Endothelial cell (in vitro differentiated cells): ENCODE measurements at regions not wholly inside any gene's neighbourhood (a gene's known extent, or its start where the extent isn't known, plus 50 kb on each side); places are given as distances from the start of the nearest gene placed in this dataset.

ENCODE experiments used
- DNase-seq: peaks from one replicate; pipeline ENCODE4 v3.0.0; 2021; ENCODE audit warnings: low spot score
- H3K27ac Mint-ChIP-seq: one replicate; pipeline ENCODE4 v1.8.0; 2021; ENCODE audit warnings: mixed read lengths, inconsistent platforms; ENCODE audit not compliant: unreplicated experiment
- H3K27me3 Mint-ChIP-seq: one replicate; pipeline ENCODE4 v1.8.0; 2021; ENCODE audit warnings: mild to moderate bottlenecking, moderate library complexity, mixed read lengths, inconsistent platforms; ENCODE audit not compliant: unreplicated experiment
- H3K36me3 Mint-ChIP-seq: one replicate; pipeline ENCODE4 v1.8.0; 2021; ENCODE audit warnings: mild to moderate bottlenecking, low read depth, mixed read lengths, inconsistent platforms; ENCODE audit not compliant: unreplicated experiment
- H3K4me1 Mint-ChIP-seq: one replicate; pipeline ENCODE4 v1.8.0; 2021; ENCODE audit warnings: mild to moderate bottlenecking, mixed read lengths, inconsistent platforms; ENCODE audit not compliant: unreplicated experiment
- H3K4me3 Mint-ChIP-seq: one replicate; pipeline ENCODE4 v1.8.0; 2021; ENCODE audit warnings: mild to moderate bottlenecking, mixed read lengths, inconsistent platforms; ENCODE audit not compliant: unreplicated experiment
- H3K9me3 Mint-ChIP-seq: one replicate; pipeline ENCODE4 v1.8.0; 2021; ENCODE audit warnings: mixed read lengths, inconsistent platforms; ENCODE audit not compliant: unreplicated experiment
- CTCF ChIP-seq: fragments of 200-600 bp; sonication (generic); IDR thresholded peaks from one replicate; pipeline ENCODE4 v1.5.0; 2021; ENCODE audit warnings: antibody characterized with exemption; ENCODE audit not compliant: unreplicated experiment

- no peaks in the 10 kb centered on the region for H3K9me3 Mint-ChIP-seq
- no peak for DNase-seq
- TF ChIP-seq CTCF, result no peak
- peaks cover 7% of the 10 kb centered on the region for H3K4me1 Mint-ChIP-seq
- no peaks in the 10 kb centered on the region for H3K27me3 Mint-ChIP-seq
- no peak overlapping the region for H3K27ac Mint-ChIP-seq
- H3K36me3 Mint-ChIP-seq, result no peaks in the 10 kb centered on the region
- H3K4me3 Mint-ChIP-seq, result no peak overlapping the region
Measured at GRCh38 chr5:66529704-66530103, 66.5 kb upstream of the MAST4 start.

DNA sequence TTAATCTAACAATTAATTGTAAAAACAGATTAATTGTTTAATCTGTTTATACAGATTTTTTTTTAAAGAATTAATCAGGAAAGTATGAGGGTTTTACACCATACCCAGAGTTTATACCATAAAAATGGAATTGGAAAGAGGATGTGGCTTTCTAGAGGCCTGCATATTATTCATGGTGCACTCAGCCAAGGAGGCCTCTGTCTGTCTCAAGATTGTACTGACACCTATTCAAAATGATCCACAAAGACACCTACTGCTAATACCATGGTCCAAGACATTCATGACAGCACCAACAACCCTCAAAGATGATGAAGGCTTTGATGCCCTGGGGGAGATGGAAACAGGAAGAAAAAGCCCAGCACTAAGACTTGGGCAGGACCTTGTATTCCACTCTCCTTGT lies 58.1 kb upstream of the MAST4 start:
- H3K27ac Mint-ChIP-seq, result no peak overlapping the region
- no peak for TF ChIP-seq CTCF
- no peaks in the 10 kb centered on the region for H3K4me1 Mint-ChIP-seq
- H3K4me3 Mint-ChIP-seq, result no peak overlapping the region
- H3K9me3 Mint-ChIP-seq, result no peaks in the 10 kb centered on the region
- DNase-seq, result no peak
- no peaks in the 10 kb centered on the region for H3K27me3 Mint-ChIP-seq
- no peaks in the 10 kb centered on the region for H3K36me3 Mint-ChIP-seq

- Mint-ChIP-seq H3K9me3 (no peaks in the 10 kb centered on the region), H3K27me3 (no peaks in the 10 kb centered on the region), H3K27ac (no peak overlapping the region), H3K4me1 (no peaks in the 10 kb centered on the region), H3K36me3 (no peaks in the 10 kb centered on the region), H3K4me3 (no peak overlapping the region)
- DNase-seq, result no peak
- no peak for TF ChIP-seq CTCF
Measured at GRCh38 chr5:66538531-66538930, 57.7 kb upstream of the MAST4 start.

DNA sequence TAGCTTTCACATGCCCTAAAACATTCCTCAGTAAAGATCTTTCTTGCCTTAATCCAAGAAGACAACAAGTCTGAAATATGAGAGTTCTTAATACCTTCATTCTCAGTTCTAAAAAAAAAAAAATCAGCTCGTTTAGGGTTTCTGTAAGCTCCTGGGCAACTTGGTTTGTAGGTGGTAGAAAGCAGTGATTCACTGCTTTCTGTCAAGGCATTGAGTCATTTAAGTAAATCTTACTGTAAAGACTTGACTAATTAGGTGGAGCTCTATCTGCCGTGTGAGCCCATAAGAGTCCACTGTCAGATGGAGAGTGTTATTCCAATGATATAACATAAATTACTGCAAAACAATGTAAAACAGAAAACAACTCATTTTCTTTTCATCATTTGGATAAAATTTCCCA lies 56.1 kb upstream of the MAST4 start:
- Mint-ChIP-seq H3K9me3 (no peaks in the 10 kb centered on the region), H3K36me3 (no peaks in the 10 kb centered on the region), H3K27ac (no peak overlapping the region), H3K4me1 (no peaks in the 10 kb centered on the region), H3K27me3 (no peaks in the 10 kb centered on the region), H3K4me3 (no peak overlapping the region)
- no peak for TF ChIP-seq CTCF
- no peak for DNase-seq

DNA sequence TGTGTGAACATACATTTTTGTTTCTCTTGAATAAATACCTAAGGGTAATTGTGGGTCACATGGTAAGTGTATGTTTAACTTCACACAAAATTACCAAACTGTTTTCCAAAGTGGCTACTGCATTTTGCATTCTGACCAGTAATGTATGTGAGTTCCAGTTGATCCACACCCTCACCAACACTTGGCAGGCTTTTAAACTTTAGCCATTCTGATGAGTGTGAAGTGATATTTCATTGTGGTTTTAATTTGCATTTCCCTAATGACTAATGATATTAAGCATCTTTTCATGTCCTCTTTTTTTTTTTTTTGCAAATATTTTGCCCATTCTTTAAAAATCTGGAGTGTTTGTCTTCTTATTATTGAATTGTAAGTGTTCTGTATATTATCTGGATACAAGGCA lies 53.5 kb upstream of the MAST4 start:
- no peaks in the 10 kb centered on the region for H3K36me3 Mint-ChIP-seq
- no peak for TF ChIP-seq CTCF
- H3K4me3 Mint-ChIP-seq, result no peak overlapping the region
- no peak overlapping the region for H3K27ac Mint-ChIP-seq
- H3K27me3 Mint-ChIP-seq, result no peaks in the 10 kb centered on the region
- no peak for DNase-seq
- no peaks in the 10 kb centered on the region for H3K4me1 Mint-ChIP-seq
- H3K9me3 Mint-ChIP-seq, result no peaks in the 10 kb centered on the region
